Fibroblast of skin of back (primary cell): ENCODE measurements at regions not wholly inside any gene's neighbourhood (a gene's known extent, or its start where the extent isn't known, plus 50 kb on each side); places are given as distances from the start of the nearest gene placed in this dataset.

Experiments
- DNase-seq: peaks from one replicate; pipeline ENCODE4 v3.0.0-alpha.2; 2013

DNA sequence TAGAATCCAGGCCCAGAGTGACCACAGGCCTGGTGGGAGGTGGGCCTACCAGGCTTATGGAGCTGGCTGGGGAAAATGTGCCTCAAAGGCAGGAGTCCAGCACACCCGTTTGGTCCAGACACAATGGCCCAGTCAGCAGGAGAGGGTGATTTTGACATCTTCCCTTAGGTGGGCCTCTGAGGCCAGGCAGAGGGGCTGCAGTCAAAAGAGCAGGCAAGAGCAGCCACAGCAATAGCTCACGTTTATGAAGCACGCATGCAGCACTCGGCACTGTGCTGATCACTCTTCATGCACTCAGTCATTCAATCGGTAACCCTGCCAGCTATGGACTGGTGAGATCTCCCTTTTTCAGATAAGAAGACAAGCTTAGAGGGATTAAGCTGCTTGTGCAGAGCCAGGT, 146.8 kb downstream of the LRIG2 start:
- DNase-seq, result no peak

- DNase-seq, result no peak
Measured at GRCh38 chr1:113223040-113223439, 150.0 kb downstream of the LRIG2 start.

DNA sequence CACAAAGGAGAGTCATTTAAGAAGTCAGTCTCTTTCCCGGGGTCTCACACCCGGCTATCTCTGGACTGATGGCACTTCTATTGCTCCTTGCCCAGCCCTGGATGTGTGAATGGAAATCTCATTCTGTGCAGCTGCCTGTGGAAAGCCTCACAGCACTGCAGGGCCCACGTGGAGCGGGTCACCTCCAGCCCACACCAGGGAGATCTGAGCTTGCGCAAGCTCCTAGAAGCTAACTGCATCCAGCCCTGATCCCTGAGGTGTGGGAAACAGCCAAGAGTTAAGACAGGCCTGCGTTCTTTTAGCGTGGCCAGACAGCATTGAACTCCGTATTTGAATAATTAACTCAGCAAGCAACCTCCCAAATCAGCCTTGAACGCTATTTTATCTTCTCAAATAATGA, 150.5 kb downstream of the LRIG2 start:
- no peak for DNase-seq

DNA sequence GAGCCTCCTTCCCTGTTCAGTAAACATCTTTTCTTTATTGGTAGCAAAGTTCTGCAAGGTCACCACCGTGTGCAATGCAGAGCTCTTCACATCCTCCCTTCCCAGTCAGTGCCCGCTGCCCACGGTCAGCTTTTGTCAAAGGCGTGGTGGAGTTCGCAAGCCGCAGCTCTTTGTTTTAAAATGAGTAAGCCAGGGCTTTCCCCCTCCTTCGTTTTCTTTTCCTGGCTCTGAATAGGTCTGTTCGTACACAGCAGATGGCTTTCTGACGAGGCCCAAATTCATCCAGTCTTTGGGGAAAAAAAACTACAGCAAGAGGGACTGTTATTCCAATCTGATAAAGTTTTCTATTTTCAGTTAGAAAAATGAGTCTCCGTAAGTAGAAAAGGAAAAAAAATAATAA, 153.2 kb downstream of the LRIG2 start:
- DNase-seq, result no peak

DNA sequence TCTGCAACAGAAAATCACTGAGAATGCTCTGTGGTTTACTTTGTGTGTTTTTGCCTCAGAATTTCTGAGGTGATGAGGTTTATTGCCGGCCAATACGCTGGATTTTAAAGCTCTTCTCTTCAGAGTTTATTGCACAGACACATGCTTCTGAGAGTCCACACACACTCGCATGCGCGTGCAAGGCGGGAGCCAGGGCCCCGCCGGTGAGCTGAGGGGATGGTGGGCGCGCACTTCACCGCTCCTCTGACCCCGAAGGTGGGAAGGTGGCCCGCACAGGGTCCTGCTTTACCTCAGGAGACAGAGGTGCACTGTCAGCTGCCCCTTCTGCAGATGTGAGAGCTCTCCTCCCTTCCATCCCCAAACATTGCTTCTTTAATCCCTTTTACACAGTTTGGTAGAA, 158.4 kb upstream of the MAGI3 start:
- DNase-seq, result no peak

DNA sequence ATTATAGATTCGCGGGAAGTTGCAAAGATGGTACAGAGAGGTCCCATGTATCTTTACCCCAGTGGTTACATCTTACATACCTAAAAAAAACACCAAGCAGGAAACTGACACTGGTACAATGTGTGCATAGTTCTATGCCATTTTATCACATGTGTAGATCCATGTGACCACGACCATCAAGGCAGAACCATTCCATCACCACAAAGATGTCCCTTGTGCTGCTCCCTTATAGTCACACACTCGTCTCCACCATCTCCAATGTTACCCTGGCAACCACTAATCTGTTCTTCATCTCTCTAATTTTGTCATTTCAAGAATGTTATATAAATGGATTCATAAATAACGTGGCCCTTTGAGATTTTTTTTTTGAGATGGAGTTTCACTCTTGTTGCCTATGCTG, 156.9 kb upstream of the MAGI3 start:
- no peak for DNase-seq

- no peak for DNase-seq
Measured at GRCh38 chr1:113241237-113241636, 149.1 kb upstream of the MAGI3 start.

DNA sequence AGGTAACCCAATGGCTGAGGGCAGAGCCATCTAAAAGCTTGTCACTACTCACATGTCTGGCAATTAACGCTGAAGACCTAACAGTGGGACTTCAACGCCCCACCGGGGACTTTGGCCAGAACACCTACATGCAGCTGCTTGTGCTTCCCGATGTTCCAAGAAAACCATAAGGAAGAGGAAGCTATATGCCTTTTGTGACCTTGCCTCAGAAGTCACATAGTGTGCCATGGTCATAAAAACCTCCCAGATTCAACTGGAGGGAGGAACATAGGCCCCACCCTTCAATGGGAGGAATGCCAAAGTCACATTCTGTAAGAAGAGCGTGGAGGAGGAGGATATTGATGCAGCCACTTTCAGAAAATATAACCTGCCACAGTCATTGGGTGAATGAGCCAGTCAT, 147.8 kb upstream of the MAGI3 start:
- DNase-seq, result no peak

- no peak for DNase-seq
Measured at GRCh38 chr1:113243529-113243928, 146.8 kb upstream of the MAGI3 start.

- no peak for DNase-seq
Measured at GRCh38 chr1:113244112-113244820, 146.0 kb upstream of the MAGI3 start.

DNA sequence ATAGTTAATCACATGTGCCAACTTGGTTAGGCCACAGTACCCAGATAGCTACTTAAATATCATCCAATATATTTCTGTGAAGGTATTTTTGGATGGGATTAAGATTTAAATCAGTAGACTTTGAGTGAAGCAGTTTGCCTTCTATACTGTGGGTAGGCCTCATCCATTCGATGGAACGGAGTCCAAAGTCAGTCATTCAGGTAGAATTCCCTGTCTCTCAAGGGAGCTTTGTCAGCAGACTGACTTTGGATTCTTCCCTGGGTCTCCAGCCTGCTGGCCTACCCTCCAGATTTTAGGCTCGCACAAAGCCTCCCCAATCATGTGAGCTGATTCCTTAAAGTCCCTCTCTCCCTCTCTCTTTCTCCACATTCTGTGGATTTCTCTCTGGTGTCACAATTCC, 145.1 kb upstream of the MAGI3 start:
- DNase-seq, result no peak

DNA sequence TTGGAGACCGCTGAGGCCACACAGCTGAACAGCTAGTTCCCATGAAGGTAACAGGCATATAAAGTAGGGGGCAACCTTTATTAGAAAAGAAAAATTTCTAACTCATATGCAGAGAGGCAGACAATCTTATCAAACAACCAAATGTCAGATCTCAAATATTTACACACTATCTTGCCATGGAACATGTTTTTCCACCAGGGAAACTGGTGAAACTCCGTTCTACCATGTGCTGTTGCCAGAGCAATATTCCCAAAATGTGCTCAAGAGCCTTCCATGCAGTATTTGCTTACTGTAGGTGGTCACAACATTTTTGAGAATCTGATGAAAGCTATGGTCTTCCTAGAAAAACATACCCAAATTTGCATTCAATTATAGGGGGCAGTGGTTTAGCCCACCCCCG, 143.4 kb upstream of the MAGI3 start:
- no peak for DNase-seq

GRCh38 chr1:113247355-113247754, 143.0 kb upstream of the MAGI3 start:
- no peak for DNase-seq

DNA sequence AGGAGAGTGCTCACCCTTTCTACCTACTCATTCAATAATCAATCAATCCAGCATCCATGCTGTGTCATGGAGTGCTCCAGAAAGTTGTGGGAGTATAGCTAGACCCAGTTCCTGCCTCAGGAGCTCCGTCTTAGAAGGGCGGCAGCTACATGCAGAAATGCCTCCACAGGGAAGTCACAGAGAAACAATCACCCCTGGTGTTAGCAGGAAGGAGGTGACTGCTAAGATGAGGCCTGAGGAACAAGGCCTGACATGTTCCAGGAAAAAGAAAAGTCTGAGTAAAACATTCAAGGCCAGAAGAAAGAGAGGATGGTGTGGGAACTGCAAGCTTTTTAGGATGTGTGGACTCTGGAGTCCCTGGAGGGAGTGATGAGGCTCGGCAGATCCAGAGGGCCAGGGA, 142.5 kb upstream of the MAGI3 start:
- DNase-seq, result no peak

DNA sequence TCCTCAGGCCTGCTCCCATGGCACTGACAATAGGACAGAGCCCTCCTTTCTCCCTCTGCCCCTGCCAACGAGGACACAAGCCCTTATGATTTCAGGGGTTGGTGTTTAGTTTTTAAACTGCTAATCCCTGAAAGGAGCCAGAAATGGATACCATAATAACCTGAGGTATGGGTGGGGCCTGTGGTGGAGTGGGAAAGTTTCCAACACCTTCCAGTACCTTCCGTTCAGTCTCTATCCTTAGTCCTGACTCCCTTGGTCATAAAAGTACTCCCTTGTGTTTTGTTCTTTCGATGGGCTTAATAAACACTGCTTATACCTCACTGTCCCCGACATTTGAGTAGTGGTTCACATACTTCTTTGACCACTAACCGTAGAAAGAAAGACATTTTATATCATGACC, 141.8 kb upstream of the MAGI3 start:
- DNase-seq, result no peak

DNA sequence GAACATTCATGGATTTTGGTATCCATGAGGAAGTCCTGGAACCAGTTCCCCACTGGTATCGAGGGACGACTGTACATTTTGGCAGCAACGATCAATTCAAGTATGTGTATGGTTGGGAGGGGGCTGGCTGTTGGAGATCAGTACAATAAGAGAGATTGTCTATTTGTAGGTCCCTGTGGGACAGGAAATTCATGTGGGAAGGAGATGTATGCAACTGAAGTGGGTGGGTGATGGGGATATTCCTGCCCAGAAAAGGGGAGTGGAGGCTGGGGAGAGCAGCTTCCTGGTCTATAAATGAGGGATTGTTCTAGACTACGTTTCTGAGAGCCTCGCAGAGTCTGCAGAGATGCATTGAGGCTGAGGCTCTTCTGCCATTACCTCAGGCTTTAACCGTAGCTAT, 140.2 kb upstream of the MAGI3 start:
- DNase-seq, result no peak

DNA sequence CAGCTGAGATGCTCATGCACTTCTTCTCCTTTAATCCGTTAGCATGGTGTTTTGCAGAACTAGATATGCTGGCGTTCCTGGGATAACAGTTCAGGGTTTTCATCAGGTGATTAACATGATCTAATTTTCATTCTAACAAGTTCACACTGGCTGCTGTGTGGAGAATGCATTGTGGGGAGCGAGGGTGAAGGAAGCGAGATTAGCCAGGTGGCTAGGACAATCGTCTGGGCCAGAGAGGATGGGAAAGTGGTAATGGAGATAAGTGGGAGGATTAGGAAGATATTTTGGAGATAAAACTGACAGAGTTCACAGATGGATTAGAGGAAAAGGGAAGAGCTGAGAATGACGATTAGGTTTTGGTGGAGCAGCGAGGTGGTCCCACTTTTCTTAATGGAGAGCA, 138.1 kb upstream of the MAGI3 start:
- no peak for DNase-seq

DNA sequence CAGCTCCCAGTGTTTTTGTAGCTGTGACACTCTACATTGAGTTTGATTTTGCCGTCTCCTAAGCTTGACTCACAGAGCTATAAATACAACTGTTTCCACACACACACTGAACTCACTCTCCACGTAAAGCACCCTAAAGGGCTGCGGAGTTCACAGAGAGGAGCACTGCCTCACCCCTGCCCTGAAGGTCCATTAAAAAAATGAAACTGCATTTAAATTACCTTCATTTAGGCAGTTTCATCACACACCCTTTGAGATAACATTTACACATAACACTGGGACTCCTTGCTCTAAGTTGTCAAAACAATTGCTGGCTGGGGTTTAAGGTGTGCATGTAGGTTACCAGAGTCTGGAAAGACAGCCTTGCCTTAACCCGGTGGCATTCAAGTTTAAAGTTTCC, 137.1 kb upstream of the MAGI3 start:
- DNase-seq, result no peak

- DNase-seq, result no peak
Measured at GRCh38 chr1:113253590-113253989, 136.7 kb upstream of the MAGI3 start.

GRCh38 chr1:113255038-113255719, 135.1 kb upstream of the MAGI3 start:
- DNase-seq, result no peak

- DNase-seq, result no peak
Measured at GRCh38 chr1:113255720-113256347, 134.5 kb upstream of the MAGI3 start.

DNA sequence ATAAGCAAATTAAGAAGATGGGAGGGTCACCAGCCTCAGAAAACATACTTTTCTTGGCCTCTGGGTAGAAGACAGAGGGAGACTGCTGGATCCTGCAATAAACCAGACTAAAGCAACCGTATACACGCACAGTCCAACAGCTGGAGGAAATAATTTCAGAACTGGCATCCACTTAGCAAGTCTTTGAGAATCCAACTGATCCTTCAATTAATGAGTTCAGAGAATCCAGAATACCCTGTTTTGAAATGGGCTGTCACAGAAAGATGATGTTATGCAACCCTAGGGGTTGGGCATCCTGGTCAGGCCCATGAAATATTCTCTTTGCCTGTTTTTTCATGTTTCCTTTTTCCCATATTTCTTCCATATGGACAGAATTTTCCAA, 134.0 kb upstream of the MAGI3 start:
- DNase-seq, result no peak

DNA sequence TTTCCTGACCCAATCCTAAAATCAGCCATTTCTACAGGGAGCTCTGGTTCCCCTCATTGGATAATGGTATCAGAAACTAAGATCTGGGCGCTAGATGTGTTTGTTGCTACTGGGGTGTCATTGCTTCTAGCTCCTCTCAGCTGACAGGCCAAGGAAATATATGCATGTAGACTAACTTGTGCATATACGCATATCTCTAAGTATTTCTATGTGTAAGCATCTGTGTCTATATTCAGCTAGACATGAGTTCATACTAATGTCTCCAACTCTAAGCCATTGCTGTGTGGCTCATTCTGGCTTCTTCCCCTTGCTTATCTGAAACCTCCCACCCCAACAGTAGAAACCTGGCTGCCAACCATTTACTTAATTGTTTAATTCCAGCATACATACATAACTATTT, 130.3 kb upstream of the MAGI3 start:
- no peak for DNase-seq

DNA sequence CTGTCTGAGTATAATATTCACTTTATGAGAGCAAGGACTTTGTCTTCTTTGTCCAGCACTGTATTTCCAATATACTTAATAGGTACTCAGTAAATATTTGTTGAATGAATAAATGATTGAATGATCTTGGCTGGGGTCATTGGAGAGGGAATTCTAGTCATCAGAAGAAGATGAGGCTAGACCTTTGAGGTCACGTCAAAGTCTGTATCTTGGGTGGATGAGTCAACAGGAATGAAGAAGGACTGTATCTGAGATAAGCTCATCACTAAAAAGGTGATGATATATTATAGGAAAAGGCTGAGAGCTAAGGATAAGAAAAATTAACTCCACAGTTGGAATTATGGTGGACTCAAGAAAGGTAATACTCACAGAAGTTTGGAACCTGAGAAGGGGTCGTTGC, 125.1 kb upstream of the MAGI3 start:
- DNase-seq, result no peak
